HG03280 (cell line): ENCODE measurements at regions not wholly inside any gene's neighbourhood (a gene's known extent, or its start where the extent isn't known, plus 50 kb on each side); places are given as distances from the start of the nearest gene placed in this dataset.
A peak's percentile ranks its signal among the peaks of the same experiment; 100 is the strongest.
"Not testable (repeated sequence)": the region's sequence is repeated elsewhere in the genome, so short reads cannot be mapped to it uniquely, and the experiment has no call there.

Source experiments
- ATAC-seq: cut with Tn5 transposase; IDR thresholded peaks from one replicate; pipeline ENCODE4 v1.9.1; 2021; ENCODE audit warnings: mild to moderate bottlenecking, moderate library complexity; ENCODE audit not compliant: unreplicated experiment

DNA sequence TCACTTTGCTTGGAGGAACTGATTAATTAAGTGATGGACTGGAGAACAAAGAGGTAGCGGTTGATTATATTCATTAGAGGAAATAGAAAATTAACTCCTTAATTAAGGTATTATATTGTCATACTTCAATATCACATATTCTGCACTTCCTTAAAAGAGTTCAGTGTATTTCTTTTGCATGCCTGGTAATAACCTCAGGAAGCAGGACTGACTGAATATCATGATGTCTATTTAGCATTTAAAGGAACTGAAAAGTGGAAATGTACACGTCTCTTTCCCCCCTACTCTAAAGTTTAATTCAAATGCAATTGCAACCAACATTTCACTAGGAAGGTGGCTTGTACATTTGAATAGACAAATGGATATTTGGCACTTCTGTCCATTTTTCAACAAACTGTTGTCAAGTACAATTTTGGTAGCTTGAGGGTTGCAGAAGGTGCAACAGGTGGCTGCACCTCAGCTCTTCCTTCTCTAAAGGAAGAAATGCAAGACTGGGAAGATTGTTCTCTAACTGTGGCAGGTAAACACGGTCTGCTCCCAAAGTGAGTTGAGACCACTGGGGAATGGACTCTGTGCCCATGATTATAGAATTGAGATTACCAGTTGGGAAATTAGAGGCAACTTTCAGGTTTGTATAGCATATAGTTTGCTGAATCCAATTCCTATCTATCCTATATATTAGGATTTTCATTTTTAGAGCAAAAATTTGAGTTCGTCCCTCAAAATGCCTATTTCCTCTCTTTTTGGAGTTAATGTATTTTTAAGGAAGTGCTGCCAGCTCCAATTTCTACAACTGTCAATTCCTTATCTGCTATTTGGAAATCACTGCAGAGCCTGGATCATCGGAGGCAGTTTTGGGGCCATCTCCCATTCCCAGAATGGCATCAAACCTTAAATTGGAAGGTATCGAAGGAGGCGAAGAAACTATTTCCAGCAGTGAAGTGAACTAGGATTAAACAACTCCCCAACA lies 98.9 kb upstream of the TAF11L2 start:
- no peak for ATAC-seq

DNA sequence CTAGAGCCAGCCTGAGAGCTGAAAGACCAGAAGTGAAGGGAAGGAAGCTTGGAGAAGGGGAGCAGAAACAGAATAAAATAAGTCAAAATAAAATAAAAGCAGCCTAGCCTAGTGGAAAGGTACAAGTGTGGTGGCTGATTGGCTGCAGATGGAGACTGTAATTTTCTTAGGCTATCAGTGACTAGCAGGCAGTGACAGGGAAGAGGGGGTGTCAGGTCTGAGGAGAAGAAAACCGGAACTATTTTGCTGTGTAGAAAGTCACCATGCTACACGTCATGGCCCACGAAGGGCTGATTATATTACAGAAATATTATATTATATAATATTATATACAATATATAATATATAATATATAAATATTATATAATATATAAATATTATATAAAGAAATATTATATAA lies 98.1 kb upstream of the TAF11L2 start:
- ATAC-seq: no peak

DNA sequence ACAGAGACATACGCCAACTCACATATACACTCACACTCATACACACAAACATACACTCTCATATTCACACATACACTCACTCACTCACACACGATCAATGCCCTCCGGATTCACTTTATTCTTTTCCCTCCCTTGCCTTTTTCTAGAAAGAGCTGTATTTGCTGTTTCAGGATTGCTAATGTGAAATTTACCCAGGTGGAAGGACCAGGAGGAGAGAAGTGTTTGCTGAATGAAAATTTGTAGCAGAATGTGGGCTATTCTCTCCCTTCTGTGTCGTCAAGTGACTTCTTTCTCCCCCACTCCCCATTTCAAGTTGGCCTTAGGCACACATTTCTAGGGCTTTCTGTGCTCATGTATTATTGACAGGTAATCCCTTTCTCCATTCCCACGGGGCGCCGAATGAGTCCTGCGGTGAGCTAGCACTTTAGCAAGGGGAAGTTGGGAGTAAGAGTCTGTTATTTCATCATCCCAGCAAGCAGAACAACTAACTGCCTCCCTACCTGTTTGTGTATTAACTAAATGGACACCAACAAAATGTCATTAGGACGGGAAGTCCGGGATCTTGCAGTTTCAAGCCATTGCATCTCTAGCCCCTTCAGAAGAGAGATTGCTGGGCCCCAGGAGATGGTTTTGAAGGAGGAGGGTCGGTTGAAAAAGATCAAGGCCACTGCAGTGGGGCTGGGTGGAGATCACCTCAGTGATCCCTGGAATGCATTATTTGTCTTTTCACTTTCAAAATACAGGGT lies 97.1 kb upstream of the TAF11L2 start:
- ATAC-seq: no peak

DNA sequence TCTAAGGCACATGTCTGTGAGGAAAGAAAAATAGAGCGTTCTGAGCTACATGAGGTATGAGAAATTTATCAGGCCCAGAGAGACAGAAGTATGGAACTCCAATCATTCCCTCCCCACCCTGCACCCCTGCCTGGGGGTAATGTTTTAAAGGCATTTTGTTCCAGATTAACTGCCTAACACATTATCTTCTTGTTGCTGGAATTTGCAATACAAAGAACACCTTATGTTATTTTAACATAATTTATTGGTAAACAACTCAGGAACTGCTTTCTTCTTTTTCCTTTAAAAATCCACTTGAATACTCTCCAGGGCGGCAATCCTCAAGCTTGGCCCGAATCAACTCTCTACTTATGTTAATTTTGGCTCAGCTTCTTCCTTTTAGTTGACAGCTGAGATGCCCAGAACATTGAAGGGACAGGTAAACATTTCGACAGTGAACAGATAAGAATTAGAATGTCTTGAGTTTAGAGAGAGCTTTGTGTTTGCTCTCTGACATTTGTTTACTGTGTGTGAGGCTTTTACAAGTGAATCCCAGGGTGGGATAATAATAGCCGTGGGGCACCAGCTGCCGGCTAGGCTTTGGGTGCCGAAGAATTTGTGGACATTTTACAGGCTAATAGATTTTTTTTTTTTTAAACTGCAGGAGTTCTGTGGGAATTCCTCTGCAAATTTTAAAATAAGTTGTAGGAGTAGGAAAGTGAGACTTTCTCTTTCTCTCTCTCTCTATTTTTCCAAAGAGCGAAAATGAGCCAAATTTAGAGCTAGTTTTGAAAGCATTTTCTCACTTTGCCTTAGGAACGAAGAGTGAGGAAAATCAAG lies 96.4 kb upstream of the TAF11L2 start:
- no peak for ATAC-seq

DNA sequence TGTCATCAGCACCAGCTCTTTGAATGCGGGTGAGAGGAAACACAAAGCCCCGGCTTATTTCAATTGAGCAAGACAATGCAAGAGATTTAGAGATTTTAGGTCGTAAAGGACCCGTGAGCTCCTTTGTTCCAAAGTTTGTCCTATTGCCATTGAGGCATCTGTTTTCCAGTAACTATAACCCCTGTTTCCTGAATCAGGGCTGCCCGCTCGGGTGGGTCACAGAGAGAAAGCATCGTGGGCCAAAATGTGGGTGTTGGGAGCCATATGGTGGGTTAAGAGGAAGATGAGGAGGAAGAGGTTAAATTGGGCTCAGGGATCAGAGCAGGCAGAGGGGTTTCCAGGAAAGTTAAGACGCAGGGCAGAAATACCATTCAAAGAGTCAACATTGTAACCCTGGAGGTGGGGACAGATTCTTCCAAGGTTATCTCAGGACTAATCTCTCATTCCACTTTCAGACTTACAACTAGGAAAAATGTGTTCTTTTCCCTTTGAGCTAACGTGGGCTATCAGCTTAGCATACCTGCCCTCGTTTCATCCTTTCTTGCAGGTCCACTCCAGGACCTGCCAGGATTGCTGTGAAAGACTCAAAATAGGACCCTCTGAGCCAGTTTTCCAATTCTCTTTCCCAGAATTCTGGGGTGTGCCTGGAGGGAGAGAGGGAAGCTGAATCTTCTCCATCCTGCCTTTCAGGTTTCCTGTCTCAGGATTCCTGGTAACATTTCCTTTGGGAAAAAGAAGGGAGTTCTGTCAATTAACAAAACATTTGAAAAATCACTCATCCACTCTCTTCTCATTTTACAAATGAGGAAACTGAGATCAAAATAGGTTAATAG lies 95.5 kb upstream of the TAF11L2 start:
- ATAC-seq: no peak

DNA sequence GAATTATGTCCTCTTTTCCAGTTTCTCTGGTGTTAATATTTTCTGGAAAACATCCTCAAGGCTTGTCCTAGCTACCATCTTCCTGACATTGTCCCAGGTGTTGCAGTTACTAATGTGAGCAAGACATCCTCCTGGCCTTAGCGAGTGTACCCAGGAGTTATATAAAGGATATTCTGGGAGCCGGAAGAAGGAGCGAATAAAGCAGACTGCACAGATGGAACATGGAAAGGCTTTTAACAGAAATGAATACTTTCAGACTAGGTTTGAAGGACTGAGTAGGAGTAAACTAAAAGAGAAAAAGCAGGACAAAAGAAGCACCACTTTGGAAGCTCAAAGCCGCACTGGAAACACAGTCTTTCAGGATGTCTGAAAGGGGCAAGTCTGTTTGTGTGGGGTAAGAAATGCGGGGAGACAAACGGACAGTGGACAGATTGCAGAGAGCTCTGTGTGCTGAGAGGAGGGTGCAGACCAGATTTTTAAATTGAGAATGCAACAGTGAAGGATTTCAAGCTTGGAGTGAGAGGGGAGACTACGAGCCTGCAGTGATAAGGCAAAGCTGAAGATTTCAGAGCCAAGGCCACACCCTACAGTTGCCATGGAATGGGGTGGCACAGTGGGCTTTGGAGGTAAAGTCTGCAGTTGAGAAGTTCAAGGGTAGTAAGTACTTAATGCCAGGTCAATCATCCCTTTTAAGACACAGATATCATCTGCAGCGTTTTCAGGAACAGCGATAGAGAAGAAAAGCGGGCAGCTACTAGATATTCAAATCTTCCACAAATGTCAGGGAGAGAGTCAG lies 94.1 kb upstream of the TAF11L2 start:
- no peak for ATAC-seq

DNA sequence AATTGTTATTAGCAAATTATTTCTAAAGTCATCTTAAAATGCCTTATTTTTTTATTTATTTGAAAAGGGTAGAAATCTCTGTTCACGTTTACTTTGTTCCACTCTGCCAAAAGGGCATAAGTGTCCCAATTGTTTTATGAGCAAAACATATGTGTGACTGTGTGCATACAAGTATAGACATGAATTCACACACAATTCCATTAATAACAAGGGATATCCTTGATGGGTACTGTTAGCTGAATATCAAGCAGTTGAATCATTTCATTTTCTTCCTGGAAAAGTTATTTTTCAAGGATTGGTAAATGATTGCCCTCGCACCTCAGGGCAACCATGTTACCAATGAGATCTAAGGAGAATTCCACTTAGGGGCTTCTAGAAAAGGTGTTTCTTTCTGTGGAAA lies 92.1 kb upstream of the TAF11L2 start:
- no peak for ATAC-seq

DNA sequence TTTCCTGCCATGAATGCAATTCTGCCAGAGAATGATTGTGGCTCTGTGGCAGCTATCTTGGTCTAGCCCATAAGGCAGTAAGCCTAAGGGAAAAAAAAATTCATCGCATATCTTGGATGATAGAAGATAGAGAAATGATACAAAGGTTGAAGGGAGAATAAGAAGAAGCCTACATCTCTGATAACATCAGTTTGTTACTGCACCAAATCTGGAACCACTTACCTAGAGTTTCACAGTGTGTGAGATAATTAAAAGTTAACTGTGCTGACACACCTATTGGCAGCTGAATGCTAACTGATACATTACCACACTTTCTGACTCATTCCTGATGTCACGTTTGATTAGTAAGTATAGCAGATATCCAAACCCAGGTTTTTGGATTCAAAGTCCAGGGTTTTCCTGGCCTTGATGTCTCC lies 91.6 kb upstream of the TAF11L2 start:
- no peak for ATAC-seq

DNA sequence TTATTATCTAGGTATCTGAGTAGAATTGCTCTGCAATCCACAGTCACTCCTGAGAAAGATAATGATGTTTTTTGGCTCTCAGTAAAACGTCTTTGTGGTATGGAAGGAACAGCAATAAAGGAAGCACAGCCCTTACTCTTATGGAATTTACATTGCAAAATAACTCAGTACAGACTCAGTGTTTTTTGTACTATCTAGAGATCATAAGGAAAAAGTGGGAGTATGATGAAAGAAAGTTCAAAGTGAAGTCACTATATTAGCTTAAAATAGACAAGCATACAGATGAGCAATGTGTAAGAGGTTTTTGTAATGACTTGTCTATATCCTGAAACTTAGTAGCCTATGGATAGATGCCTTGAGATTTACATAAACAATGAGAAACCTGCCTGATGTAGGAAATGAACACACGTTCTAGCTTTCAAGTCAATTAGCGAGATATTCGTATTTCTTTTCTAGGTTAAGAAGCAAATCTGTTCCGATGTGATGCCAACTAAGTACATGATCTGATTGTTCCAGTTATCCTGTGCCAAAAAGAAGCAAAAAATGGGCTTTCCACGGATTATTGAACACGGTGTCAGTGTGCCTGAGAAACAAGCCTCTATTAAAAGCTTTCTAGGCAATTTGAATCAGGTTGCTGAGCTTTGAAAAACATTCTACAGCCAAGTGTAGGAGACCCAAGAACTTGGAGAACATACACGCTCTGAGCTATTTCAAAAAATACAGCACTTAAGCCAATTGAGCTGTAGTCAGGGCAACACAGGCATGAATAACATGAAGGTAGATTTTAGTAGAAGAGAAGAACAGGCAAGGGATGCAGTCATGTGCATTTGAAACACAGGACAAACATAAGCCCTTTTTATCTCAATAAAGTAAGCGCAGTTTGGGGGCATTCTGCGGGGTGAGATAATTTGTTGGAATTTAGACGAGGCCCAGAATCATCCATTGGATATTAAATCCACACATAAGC lies 86.3 kb upstream of the TAF11L2 start:
- no peak for ATAC-seq

DNA sequence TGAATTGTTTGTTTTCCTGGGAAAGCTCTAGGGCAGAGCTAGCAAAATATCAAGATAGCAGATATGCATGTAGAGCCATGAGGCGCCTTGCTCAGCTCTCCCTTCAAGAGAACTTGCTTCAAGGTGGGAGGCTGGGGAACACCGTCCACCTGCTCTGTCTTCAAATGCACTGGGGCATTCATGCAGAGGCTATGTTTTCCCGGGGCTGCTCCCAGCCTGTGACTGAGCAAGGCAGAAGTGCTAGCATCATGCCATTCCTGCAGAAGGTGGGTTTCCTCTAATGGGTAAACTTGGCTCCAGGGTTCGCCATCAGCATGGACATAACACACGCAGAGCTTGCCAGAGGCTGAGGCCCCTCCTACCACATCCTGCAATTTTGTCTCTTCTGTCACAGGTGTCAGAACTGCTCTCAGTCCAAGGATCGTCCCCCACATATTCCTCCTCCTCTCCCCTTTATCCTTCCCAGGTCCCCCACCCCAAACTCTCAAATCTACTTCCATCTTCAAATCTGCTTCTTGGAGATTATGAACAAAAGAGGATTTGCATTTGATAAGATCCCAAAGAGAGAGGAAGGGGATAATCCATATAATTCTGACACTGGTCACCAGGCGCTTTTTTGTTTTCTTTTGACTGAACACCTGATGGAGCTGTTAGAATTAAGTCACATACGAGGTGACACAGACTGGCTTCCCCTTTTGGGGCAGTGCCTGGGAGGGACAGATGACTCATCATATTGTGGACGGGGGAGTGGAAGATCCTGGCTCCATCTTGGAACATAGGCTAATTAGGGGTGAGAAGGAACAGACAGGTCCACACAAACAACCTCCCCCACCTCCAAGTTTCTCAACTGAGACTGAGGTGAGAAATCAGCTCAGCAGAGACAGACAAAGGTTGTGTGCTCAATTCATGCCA lies 85.0 kb upstream of the TAF11L2 start:
- ATAC-seq: no peak

DNA sequence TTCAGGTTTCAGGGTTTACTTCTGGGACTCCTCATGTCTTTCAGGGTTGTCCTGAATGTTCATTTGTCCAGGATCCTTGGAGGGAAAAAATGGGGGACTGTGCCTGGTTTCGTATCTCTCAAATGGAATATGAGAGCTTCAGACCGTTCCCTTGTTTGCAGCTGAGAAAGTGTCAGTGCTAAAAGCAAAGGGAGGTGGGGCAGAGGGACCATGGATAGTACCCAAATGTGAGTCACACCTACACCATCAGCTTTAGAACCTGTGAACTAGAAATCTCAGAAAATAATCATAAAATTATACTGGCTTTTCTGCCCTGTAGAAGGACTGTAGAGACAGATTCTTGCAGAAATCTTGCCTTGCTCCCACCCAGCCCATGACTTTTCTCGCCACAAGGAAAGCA lies 84.3 kb upstream of the TAF11L2 start:
- no peak for ATAC-seq

DNA sequence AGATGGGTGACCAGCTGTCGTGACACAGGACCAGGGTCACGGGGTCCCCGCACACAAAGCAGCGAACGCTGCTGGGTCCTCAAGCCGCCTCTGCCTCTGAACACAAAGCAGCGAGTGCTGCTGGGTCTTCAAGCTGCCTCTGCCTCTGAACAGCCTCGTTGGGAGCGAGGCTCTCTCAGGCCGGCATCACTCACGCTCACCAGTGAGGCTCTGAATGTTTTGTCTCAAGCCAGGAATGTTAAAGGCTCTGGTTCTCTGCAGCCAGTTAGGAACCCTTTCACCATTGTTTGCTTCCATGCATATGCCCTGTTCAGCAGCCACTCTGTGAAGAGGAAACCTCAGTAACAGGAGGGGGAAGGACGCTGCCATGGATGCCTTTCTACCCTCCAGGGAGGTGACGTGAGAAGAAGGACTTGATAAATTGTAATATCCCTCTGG lies 82.7 kb upstream of the TAF11L2 start:
- no peak for ATAC-seq

DNA sequence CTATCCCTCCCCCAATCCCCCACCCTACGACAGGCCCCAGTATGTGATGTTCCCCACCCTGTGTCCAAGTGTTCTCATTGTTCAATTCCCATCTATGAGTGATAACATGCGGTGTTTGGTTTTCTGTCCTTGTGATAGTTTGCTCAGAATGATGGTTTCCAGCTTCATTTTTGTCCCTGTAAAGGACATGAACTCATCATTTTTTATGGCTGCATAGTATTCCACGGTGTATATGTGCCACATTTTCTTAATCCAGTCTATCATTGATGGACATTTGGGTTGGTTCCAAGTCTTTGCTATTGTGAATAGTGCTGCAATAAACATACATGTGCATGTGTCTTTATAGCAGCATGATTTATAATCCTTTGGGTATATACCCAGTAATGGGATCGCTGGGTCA lies 81.7 kb upstream of the TAF11L2 start:
- not testable (repeated sequence) for ATAC-seq

DNA sequence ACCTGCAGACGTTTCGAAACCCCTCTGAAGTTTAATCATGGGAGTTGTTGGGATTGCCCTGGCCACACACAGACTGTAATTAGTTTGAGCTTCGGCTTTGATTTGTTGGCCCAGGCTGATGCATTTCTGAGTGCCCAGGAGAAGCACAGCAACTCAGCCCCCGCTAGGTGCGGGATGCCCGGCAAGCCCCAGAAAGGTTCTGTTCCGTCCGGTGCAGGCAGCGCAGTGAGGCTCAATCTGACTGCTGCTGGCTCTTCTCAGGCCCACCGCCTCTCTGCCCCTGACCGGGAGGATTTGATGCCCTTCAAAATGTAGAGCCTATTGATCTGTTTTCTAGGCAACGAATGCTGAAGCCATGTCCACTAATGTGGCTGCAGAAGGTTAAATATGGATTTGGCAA lies 73.4 kb upstream of the TAF11L2 start:
- no peak for ATAC-seq

DNA sequence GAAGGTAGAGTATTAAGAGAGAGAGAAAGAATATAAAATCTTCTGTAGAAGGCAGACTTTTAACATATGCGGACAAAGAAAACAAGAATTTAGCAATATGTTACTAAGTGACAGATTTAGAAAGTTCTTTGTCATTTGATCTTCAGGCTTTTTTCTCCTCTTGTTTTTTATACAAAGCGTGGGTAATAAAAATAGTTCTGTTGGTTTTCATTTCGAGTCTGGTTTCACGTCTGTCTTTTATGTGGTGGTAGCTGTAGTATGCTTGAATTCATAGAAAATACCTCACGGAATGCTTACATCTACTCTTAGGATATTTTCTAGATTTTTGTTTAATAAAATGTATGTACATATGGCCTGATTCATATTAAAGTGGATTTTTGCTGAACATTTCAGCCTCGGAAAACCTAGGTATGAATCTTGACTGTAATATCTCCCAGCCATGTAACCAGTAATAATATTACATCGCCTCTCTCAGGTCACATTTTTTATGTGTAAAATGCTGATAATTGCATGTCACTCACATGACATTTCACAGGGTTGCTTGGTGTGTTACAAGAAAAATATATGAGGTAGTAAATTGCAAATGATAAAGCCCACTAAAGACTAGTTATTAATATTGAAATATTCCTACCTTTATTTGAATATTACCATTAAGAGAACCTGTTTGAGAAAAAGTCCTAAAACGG lies 72.5 kb upstream of the TAF11L2 start:
- ATAC-seq: no peak

DNA sequence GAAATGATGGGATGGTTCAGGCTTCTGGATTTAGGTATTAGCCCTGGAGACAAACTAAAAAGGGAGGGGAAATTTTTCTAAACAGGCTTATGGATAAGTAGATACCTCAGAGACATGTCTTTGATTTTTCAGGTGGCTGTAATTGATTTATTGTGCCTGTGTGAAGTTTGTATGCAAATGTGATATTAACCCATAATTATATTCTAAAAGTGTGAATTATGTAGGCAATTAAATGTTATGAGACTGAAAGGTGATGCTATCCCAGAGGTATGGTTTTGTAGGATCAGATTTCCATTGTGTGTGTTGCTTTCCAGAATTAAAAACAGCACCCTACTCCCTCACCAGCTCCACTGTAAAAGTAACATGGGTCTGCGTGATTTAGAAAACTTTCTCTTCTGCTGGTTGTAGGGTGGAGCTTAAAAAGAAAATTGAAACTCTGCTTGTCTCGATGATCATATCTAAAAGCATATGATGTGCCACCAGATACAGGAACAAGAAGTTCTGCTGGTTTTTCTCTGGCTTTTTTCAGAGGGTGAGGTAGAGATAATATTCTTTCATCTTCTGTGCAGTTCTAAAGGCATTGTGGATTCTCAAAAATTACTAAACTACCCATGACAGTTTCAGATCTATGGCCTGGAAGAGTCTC lies 71.8 kb upstream of the TAF11L2 start:
- peak; percentile 72 for ATAC-seq
